ENCODE measurements at regions not wholly inside any gene's neighbourhood (a gene's known extent, or its start where the extent isn't known, plus 50 kb on each side); places are given as distances from the start of the nearest gene placed in this dataset.
"Not testable (repeated sequence)": the region's sequence is repeated elsewhere in the genome, so short reads cannot be mapped to it uniquely, and the experiment has no call there.

- DNase-seq = no peak
These were observed 232.8 kb downstream of the TRIML1 start for GRCh38 chr4:188372058-188372457.

- DNase-seq = no peak
These were observed 233.6 kb downstream of the TRIML1 start for GRCh38 chr4:188372829-188373228.

DNA sequence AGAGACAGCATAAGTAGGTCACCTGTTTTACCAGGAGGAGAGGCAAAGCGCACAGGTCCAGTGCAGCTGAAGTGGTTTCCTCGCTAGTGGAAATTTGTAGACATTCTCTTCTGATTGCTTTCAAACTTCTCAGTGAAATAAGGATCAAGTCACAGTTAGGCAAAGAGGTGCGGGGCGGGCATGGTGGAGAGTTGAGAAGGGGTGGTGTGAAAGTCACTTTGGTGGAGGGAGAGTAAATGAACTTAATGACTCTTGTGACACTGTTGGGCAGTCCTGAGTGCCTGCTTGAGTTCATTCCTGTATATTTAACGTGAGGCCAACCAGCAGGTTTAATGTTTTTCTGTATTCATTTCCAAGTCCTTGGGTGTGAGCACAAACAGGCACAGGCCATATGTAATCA, 235.6 kb downstream of the TRIML1 start:
- no peak for DNase-seq

DNA sequence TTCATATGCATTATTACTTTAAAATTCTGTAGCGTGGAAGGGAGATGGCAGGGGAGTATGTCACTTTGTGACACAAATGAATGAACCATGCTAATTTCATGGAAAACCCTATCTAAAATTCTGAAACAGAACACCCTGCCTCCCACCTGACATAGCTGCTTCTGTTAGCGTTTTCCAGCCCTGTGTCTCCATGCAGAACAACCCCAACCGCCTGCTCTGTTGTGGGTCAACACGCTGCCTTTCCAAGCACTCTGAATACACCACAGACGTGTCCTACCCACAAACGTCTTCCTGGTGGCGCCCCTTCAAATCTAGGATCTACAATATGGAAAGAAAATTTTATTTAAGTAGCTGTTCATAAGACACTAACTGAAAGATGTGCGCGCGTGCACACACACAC, 238.6 kb downstream of the TRIML1 start:
- no peak for DNase-seq

DNA sequence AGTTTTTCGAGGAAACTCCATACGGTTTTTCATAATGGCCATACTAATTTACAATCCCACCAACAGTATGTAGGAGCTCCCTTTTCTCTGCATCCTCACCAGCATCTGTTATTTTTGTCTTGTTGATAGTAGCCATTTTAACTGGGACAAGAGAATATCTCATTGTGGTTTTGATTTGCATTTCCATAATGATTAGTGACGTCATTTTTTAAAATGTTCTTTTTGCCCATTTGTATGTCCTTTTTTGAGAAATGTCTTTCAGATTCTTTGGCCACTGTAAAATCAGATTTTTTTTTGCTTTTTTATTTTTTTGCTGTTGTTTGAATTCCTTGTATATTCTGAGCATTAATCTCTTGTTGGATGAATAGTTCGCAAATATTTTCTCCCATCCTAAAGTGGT, 243.9 kb downstream of the TRIML1 start:
- DNase-seq = no peak

DNA sequence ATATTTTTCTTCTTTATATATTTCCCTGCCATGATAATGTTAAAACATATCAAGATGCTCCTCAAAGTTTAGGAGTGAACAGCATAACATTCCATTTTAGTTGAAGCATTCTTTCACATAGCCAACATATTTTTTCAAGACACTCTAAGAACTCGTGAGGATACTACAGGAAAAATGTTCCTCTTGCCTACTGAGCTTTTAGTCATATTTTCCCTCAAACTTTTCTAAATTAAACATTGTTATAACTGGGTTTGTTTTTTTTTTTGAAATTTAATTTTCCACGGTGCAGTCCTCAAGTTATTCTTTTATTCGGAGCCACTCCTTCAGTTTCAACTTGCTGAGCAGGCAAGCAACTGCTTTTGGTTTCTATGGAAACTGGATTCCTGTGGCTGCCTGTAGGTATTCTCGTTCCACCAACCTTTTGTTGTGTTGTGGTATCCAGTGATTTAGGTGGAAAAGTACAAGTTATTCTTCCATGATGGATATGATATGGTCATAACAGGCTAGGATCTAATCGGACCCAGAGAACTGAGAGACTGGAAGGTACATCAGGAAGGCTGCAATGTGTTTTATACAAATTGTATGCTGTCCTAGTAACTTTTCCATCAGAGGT, 248.0 kb downstream of the TRIML1 start:
- no peak for DNase-seq

- not testable (repeated sequence) for DNase-seq
These were observed 252.1 kb downstream of the TRIML1 start for GRCh38 chr4:188391349-188391748.

DNA sequence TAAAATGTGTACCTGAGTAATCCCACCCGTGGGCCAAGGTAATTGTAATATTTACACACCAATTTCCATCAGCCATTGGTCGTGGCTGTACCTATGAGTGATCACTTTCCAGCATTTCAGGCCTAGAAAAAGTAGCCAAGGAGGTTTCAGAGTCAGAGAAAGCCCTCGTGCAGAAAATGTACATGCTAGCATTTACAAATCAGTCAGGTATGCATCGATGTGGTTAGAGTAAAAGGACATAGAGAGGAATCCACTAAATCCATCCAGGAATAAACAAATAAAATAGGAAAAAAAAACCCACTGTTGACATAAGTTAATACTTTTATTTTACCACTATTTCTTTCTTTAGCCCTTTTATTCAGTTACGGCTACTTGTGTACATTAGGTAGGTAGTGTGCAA, 256.8 kb downstream of the TRIML1 start:
- no peak for DNase-seq

DNA sequence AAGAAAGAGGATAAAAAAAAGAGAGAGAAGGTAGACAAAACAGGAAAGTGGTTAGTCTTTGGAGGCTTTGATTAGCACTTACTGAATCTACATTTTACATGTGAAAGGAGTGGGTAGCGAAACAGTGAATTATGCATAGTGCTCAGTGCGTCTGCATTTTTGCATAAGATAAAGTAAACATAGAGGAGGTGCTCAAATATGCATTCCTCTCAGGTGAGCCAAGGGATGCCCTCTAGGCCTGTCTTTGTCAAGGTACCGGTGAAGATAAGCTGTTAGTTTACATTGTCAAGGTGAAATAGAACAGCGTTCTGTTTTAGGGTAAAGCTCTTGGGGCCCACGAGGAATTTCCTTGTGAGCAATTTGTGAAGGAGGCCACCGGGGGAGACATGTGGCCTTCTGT, 260.6 kb downstream of the TRIML1 start:
- no peak for DNase-seq

DNA sequence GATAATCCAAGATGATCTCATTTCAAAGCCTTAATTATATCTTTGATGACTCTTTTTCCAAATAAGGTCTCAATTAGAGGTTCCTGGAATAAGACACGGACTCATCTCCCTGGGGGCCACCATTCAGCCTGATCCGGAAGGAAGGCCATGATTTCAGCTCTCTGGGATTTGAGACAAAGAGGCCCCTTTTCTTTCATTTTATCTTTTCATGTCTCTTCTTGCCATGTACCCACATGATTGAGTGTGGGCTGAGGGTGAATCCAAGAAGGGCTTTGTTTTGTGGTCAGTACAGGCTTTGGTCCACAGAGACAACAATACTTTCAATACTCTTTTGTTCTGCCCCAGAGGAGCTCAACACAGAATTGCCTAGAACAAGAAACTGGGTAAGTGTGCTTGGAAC, 261.2 kb downstream of the TRIML1 start:
- DNase-seq = peak in 14 of 58 donors; percentile 3 to 71 (median 22)

DNA sequence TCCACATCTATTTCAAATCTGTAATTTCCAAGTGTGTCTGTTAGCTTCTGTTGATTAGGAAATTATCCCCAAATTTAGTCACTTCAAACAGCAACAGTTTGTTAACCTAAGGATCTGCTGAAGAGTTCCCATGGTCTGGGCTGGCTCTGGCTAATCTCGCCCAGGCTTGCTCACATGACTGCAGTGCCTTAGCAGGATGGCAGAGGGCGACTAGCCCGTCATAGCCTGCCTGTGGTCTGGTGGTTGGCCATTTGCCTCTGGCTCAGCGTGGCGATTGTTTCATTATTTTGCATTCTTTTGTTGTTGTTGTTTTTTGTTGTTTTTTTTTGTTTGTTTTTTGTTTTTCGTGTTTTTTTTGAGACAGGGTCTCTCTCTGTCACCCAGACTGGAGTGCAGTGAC, 264.0 kb downstream of the TRIML1 start:
- DNase-seq = no peak

GRCh38 chr4:188405071-188405835, 266.0 kb downstream of the TRIML1 start:
- not testable (repeated sequence) for DNase-seq

GRCh38 chr4:188408244-188409030, 269.2 kb downstream of the TRIML1 start:
- no peak for DNase-seq

GRCh38 chr4:188409851-188410250, 270.6 kb downstream of the TRIML1 start:
- DNase-seq = no peak

GRCh38 chr4:188411805-188412204, 272.6 kb downstream of the TRIML1 start:
- no peak for DNase-seq

DNA sequence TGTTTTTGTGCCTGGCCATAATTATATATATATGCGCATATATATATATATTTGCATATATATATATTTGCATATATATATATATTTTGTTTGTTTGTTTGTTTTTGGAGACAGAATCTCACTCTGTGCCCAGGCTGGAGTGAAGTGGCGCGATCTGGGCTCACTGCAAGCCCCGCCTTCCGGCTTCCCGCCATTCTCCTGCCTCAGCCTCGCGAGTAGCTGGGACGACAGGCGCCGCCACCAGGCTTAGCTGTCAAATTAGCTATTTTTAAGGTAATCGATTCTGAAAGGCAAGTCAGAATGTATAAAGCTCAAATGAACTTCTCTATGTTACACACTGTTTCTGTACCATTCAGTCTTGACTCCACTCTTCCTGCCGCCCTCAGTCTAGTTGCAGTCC, 273.3 kb downstream of the TRIML1 start:
- no peak for DNase-seq

GRCh38 chr4:188414441-188414840, 275.2 kb downstream of the TRIML1 start:
- DNase-seq = no peak

GRCh38 chr4:188417181-188417580, 277.9 kb downstream of the TRIML1 start:
- DNase-seq = no peak

- no peak for DNase-seq
These were observed 283.8 kb downstream of the TRIML1 start for GRCh38 chr4:188423039-188423438.

- DNase-seq = no peak
These were observed 289.7 kb downstream of the TRIML1 start for GRCh38 chr4:188428935-188429334.

GRCh38 chr4:188429965-188430364, 290.7 kb downstream of the TRIML1 start:
- no peak for DNase-seq

GRCh38 chr4:188430384-188430783, 291.1 kb downstream of the TRIML1 start:
- DNase-seq = no peak

Data from anterior cingulate cortex (tissue), 58 donors.